Stimulated activated naive CD8-positive, alpha-beta T cell treated with anti-CD3 and anti-CD28 coated beads, Interleukin-15, Interleukin-2, amounts not matched to agents 100 U/mL and 50 U/mL, for 24 hours (primary cell): ENCODE measurements at regions not wholly inside any gene's neighbourhood (a gene's known extent, or its start where the extent isn't known, plus 50 kb on each side); places are given as distances from the start of the nearest gene placed in this dataset.
"Not testable (repeated sequence)": the region's sequence is repeated elsewhere in the genome, so short reads cannot be mapped to it uniquely, and the experiment has no call there.

Experiments used
- ATAC-seq: fragments of 150-1000 bp; cut with Tn5 transposase; one replicate; pipeline ENCODE4 v1.10.0; 2021
- DNase-seq: peaks from one replicate; pipeline ENCODE4 v3.0.0; 2021

GRCh38 chr1:224029286-224030025 lies 84.5 kb upstream of the FBXO28 start:
- DNase-seq: not testable (repeated sequence)
- ATAC-seq: peak; percentile 36

GRCh38 chr1:224028802-224029201 lies 85.1 kb upstream of the FBXO28 start:
- not testable (repeated sequence) for ATAC-seq, DNase-seq

- DNase-seq, ATAC-seq: not testable (repeated sequence)
Observed at GRCh38 chr1:224023122-224023521, 90.8 kb upstream of the FBXO28 start.

GRCh38 chr1:224022249-224022970 lies 91.5 kb upstream of the FBXO28 start:
- not testable (repeated sequence) for DNase-seq, ATAC-seq

- not testable (repeated sequence) for DNase-seq, ATAC-seq
Observed at GRCh38 chr1:224019866-224020265, 94.0 kb upstream of the FBXO28 start.

GRCh38 chr1:224015782-224016181 lies 98.1 kb upstream of the FBXO28 start:
- ATAC-seq, DNase-seq: not testable (repeated sequence)

GRCh38 chr1:224014330-224014649 lies 99.6 kb upstream of the FBXO28 start:
- DNase-seq (no peak), ATAC-seq (no peak)

GRCh38 chr1:224013626-224014329 lies 100.1 kb upstream of the FBXO28 start:
- DNase-seq, ATAC-seq: not testable (repeated sequence)

GRCh38 chr1:224012807-224013434 lies 101.0 kb upstream of the FBXO28 start:
- not testable (repeated sequence) for ATAC-seq, DNase-seq

GRCh38 chr1:224012162-224012561 lies 101.7 kb upstream of the FBXO28 start:
- ATAC-seq, DNase-seq: not testable (repeated sequence)

- ATAC-seq, DNase-seq: not testable (repeated sequence)
Observed at GRCh38 chr1:224011751-224012150, 102.2 kb upstream of the FBXO28 start.

- DNase-seq, ATAC-seq: not testable (repeated sequence)
Observed at GRCh38 chr1:224011153-224011552, 102.8 kb upstream of the FBXO28 start.

- DNase-seq, ATAC-seq: not testable (repeated sequence)
Observed at GRCh38 chr1:224005973-224006372, 107.9 kb upstream of the FBXO28 start.

- ATAC-seq: not testable (repeated sequence)
Observed at GRCh38 chr1:224004552-224005315, 109.2 kb upstream of the FBXO28 start.

GRCh38 chr1:224003896-224004295 lies 110.0 kb upstream of the FBXO28 start:
- not testable (repeated sequence) for DNase-seq, ATAC-seq

More at GRCh38 chr1:224004552-224005315, 109.2 kb upstream of the FBXO28 start:
- DNase-seq: peak; percentile 42

GRCh38 chr1:224001757-224002156 lies 112.2 kb upstream of the FBXO28 start:
- ATAC-seq, DNase-seq: not testable (repeated sequence)

- ATAC-seq, DNase-seq: not testable (repeated sequence)
Observed at GRCh38 chr1:223999761-224000160, 114.2 kb upstream of the FBXO28 start.

- not testable (repeated sequence) for ATAC-seq, DNase-seq
Observed at GRCh38 chr1:223998676-223999455, 115.0 kb upstream of the FBXO28 start.

- ATAC-seq, DNase-seq: not testable (repeated sequence)
Observed at GRCh38 chr1:223996376-223996775, 117.5 kb upstream of the FBXO28 start.
